ENCODE measurements at regions not wholly inside any gene's neighbourhood (a gene's known extent, or its start where the extent isn't known, plus 50 kb on each side); places are given as distances from the start of the nearest gene placed in this dataset.

DNA sequence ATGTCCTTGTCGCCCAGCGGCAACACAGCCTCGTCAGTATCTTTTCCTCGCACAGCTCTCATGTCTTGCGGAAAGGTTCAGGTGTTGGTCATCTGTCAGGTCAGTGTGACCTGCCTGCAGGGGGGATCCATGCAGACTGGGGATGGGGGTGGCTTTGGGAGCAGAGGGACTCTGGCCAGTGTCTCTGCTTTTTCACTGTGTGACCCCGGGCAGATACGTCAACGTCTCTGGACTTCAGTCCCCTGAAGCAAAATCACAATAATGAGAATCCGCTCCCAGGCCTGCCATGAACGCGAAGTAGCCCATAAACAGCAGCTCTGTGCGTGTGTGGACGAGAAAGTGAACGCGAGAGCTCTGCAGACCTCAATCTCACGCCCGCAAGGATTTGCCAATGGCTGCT is 75.7 kb upstream of the FCN1 start:
- no peak for TF ChIP-seq EZH2 (IDR thresholded peaks at IDR 0.05; ENCODE audit: low read length, unreplicated experiment)
- TF ChIP-seq, protein P1, sequence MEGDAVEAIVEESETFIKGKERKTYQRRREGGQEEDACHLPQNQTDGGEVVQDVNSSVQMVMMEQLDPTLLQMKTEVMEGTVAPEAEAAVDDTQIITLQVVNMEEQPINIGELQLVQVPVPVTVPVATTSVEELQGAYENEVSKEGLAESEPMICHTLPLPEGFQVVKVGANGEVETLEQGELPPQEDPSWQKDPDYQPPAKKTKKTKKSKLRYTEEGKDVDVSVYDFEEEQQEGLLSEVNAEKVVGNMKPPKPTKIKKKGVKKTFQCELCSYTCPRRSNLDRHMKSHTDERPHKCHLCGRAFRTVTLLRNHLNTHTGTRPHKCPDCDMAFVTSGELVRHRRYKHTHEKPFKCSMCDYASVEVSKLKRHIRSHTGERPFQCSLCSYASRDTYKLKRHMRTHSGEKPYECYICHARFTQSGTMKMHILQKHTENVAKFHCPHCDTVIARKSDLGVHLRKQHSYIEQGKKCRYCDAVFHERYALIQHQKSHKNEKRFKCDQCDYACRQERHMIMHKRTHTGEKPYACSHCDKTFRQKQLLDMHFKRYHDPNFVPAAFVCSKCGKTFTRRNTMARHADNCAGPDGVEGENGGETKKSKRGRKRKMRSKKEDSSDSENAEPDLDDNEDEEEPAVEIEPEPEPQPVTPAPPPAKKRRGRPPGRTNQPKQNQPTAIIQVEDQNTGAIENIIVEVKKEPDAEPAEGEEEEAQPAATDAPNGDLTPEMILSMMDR (conservative IDR thresholded peaks at IDR 0.05; ENCODE audit: low read depth, low read length) = no peak

Data from PC-3 (cell line).